PC-3 (cell line): ENCODE measurements at regions not wholly inside any gene's neighbourhood (a gene's known extent, or its start where the extent isn't known, plus 50 kb on each side); places are given as distances from the start of the nearest gene placed in this dataset.

Source experiments
- EZH2 ChIP-seq: fragments of 300-600 bp; sonication (generic); IDR thresholded peaks from one replicate; pipeline ENCODE4 v1.6.1; 2017; ENCODE audit warnings: antibody characterized with exemption, mild to moderate bottlenecking, low read length; ENCODE audit not compliant: unreplicated experiment
- EZH2phosphoT487 ChIP-seq: fragments of 300-600 bp; sonication (generic); IDR thresholded peaks from 2 replicates; pipeline ENCODE4 v1.6.1; 2018; ENCODE audit warnings: mild to moderate bottlenecking, antibody characterized with exemption, low read length, borderline replicate concordance
- TF ChIP-seq, protein P1 (sequence below): fragments of 300-600 bp; sonication (generic); conservative IDR thresholded peaks from 2 replicates; pipeline ENCODE4 v1.5.1; 2017; ENCODE audit warnings: antibody characterized with exemption, low read depth, mild to moderate bottlenecking, low read length

DNA sequence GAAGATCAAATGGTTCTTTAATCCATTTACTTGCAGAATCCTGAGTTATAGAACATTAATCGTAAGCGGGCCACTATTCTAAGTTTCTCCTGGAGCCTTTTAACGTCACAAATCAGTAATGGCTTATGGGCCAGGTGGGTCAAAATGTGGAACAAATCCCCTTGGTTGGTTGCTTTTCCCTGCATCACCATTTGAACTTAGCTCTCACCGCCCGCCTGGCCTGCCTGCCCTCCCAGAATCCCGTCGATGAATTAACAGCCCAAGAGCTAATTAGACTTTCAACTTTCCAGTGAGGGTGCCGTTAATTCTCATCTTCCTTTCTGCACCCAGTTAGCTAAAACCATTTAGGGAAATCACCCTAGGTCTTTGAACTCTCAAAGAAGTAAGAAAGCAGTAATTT, 205.5 kb downstream of the RNF152 start:
- TF ChIP-seq, protein P1, sequence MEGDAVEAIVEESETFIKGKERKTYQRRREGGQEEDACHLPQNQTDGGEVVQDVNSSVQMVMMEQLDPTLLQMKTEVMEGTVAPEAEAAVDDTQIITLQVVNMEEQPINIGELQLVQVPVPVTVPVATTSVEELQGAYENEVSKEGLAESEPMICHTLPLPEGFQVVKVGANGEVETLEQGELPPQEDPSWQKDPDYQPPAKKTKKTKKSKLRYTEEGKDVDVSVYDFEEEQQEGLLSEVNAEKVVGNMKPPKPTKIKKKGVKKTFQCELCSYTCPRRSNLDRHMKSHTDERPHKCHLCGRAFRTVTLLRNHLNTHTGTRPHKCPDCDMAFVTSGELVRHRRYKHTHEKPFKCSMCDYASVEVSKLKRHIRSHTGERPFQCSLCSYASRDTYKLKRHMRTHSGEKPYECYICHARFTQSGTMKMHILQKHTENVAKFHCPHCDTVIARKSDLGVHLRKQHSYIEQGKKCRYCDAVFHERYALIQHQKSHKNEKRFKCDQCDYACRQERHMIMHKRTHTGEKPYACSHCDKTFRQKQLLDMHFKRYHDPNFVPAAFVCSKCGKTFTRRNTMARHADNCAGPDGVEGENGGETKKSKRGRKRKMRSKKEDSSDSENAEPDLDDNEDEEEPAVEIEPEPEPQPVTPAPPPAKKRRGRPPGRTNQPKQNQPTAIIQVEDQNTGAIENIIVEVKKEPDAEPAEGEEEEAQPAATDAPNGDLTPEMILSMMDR = no peak
- TF ChIP-seq EZH2 = no peak
- no peak for TF ChIP-seq EZH2phosphoT487
